T-cell (primary cell): ENCODE measurements at regions not wholly inside any gene's neighbourhood (a gene's known extent, or its start where the extent isn't known, plus 50 kb on each side); places are given as distances from the start of the nearest gene placed in this dataset.

Source experiments
- ATAC-seq, 4 experiments: fragments of 200-7000 bp in 3 of 4; fragments of 150-1000 bp in 1 of 4; cut with Tn5 transposase; replicated peaks in 1 of 4; 1 replicate in 3 of 4; 2 replicates in 1 of 4; pipeline ENCODE4 v1.10.0; 2021; ENCODE audit warnings: moderate library complexity in 3 of 4, mild to moderate bottlenecking in 2 of 4, moderate number of reproducible peaks in 1 of 4
- CTCF ChIA-PET, 2 donors: fragments of 300-600 bp; sonication (Branson Sonifier 250); formaldehyde crosslinking; loops; one replicate each; lab custom pipeline; 2022; ENCODE audit warnings: antibody characterized with exemption in 2 of 2; lab: Charles Lee
- POLR2A ChIA-PET, 2 donors: fragments of 300-600 bp; sonication (Branson Sonifier 250); formaldehyde crosslinking; loops; one replicate each; lab custom pipeline; 2022; ENCODE audit warnings: antibody characterized with exemption in 2 of 2; lab: Charles Lee
- DNase-seq, 35 experiments: peaks; one replicate each; pipeline versions ENCODE4 v3.0.0 to v3.0.0-alpha.2; 2013 to 2023
- H3K27ac ChIP-seq: one replicate; pipeline ENCODE4 v1.5.1; 2013; ENCODE audit warnings: low read length
- H3K27me3 ChIP-seq, 2 experiments: replicated peaks in 1 of 2; 1 replicate in 1 of 2; 2 replicates in 1 of 2; pipeline versions ENCODE4 v1.6.1 to v1.7.0; 2013; ENCODE audit warnings: low read length in 1 of 2, mixed read lengths in 1 of 2; ENCODE audit not compliant: control insufficient read depth in 2 of 2, insufficient read depth in 2 of 2; ENCODE audit errors: extremely low read depth in 1 of 2
- H3K36me3 ChIP-seq, 2 donors: 1 replicate in 1 of 2; 2 replicates in 1 of 2; pipeline versions ENCODE4 v1.6.1 to v1.7.0; 2013; ENCODE audit warnings: low read length in 1 of 2; ENCODE audit not compliant: control insufficient read depth in 2 of 2, insufficient read depth in 1 of 2; ENCODE audit errors: extremely low read depth in 1 of 2
- H3K4me1 ChIP-seq, 2 experiments: 1 replicate in 1 of 2; 2 replicates in 1 of 2; pipeline versions ENCODE4 v1.6.1 to v1.7.0; 2013; ENCODE audit warnings: low read length in 2 of 2, mixed read lengths in 1 of 2; ENCODE audit not compliant: insufficient read depth in 2 of 2, control insufficient read depth in 1 of 2; ENCODE audit errors: extremely low read depth in 1 of 2
- H3K4me3 ChIP-seq, 2 donors: 1 replicate in 1 of 2; 2 replicates in 1 of 2; pipeline versions ENCODE4 v1.5.1 to v1.7.0; 2013; ENCODE audit warnings: mild to moderate bottlenecking in 2 of 2, low read length in 1 of 2, moderate library complexity in 1 of 2; ENCODE audit not compliant: control insufficient read depth in 1 of 2; ENCODE audit errors: extremely low read depth in 1 of 2
- H3K9me3 ChIP-seq: 2 replicates; pipeline ENCODE4 v1.7.0; 2013
- H3K27ac Mint-ChIP-seq, 2 donors: one replicate each; pipeline ENCODE4 v1.8.0; 2020 to 2021; ENCODE audit warnings: mild to moderate bottlenecking in 2 of 2, mixed read lengths in 2 of 2
- H3K27me3 Mint-ChIP-seq, 2 donors: one replicate each; pipeline ENCODE4 v1.8.0; 2021 to 2022; ENCODE audit warnings: mixed read lengths in 2 of 2
- H3K36me3 Mint-ChIP-seq: one replicate; pipeline ENCODE4 v1.8.0; 2021; ENCODE audit warnings: mixed read lengths
- H3K4me1 Mint-ChIP-seq, 3 donors: one replicate each; pipeline ENCODE4 v1.8.0; 2020 to 2022; ENCODE audit warnings: mixed read lengths in 3 of 3, mild to moderate bottlenecking in 1 of 3
- H3K4me3 Mint-ChIP-seq, 3 donors: one replicate each; pipeline ENCODE4 v1.8.0; 2020 to 2022; ENCODE audit warnings: mild to moderate bottlenecking in 3 of 3, mixed read lengths in 3 of 3, moderate library complexity in 3 of 3
- H3K9me3 Mint-ChIP-seq, 3 donors: one replicate each; pipeline ENCODE4 v1.8.0; 2020 to 2022; ENCODE audit warnings: mixed read lengths in 3 of 3
- WGBS: methylation state at CpG from one replicate; pipeline ENCODE4 v1.1.5; 2013; ENCODE audit warnings: missing lambda C conversion rate; ENCODE audit not compliant: insufficient coverage; 5-methylcytosine and 5-hydroxymethylcytosine counted together

GRCh38 chr2:226329180-226329579 lies 470.4 kb downstream of the IRS1 start:
- ChIA-PET CTCF (no interaction called here), POLR2A (no interaction called here)
- Histone ChIP-seq H3K27me3 (no peaks in the 10 kb centered on the region), H3K4me3 (no peak overlapping the region), H3K9me3 (no peaks in the 10 kb centered on the region), H3K27ac (no peak overlapping the region), H3K36me3 (no peaks in the 10 kb centered on the region), H3K4me1 (no peaks in the 10 kb centered on the region)
- Mint-ChIP-seq H3K27ac (no peak overlapping the region), H3K36me3 (no peaks in the 10 kb centered on the region), H3K4me1 (no peaks in the 10 kb centered on the region), H3K9me3 (no peaks in the 10 kb centered on the region), H3K4me3 (no peak overlapping the region), H3K27me3 (peaks cover 0 to 3% of the 10 kb centered on the region in 2 donors)
- DNase-seq, result no peak
- no peak for ATAC-seq
- WGBS, result 87% methylated on average over 3 of the region's 4 CpGs

- no peak for ATAC-seq
- ChIA-PET CTCF (no interaction called here), POLR2A (no interaction called here)
- Histone ChIP-seq H3K27ac (no peak overlapping the region), H3K9me3 (no peaks in the 10 kb centered on the region), H3K4me1 (no peaks in the 10 kb centered on the region), H3K36me3 (no peaks in the 10 kb centered on the region), H3K27me3 (no peaks in the 10 kb centered on the region), H3K4me3 (no peak overlapping the region)
- Mint-ChIP-seq H3K27me3 (peaks cover 3% of the 10 kb centered on the region in 2 donors), H3K9me3 (no peaks in the 10 kb centered on the region), H3K36me3 (no peaks in the 10 kb centered on the region), H3K27ac (no peak overlapping the region), H3K4me3 (no peak overlapping the region), H3K4me1 (no peaks in the 10 kb centered on the region)
- WGBS, result no CpG with 5 or more reads among the region's 4 CpGs
- no peak for DNase-seq
These were observed 471.8 kb downstream of the IRS1 start for GRCh38 chr2:226327830-226328229.

DNA sequence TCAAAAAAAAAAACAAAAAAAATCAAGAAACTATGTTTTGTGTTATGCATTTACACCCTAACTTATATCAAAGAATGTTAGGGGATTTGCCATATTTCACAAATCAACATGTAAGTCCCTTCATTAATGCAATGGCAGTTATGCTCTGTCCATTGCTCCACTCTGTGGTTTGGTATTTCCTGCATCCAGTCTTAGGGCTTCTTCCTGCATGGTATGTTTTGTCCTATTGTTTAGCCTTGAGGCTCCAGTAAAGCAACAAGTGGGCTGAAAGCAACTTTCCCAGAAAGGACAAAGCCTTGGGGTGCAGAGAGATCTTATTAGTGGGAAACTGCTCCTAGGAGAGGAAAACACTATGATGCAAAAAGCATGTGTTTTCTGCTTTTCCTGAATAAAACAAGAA lies 474.1 kb downstream of the IRS1 start:
- H3K4me3 ChIP-seq, result no peak overlapping the region
- ChIA-PET POLR2A (no interaction called here), CTCF (no interaction called here)
- H3K27me3 ChIP-seq, result peaks cover 0 to 2% of the 10 kb centered on the region in 2 experiments
- Mint-ChIP-seq H3K4me1 (no peaks in the 10 kb centered on the region), H3K36me3 (no peaks in the 10 kb centered on the region), H3K27ac (no peak overlapping the region), H3K27me3 (peaks cover 3 to 8% of the 10 kb centered on the region in 2 donors), H3K9me3 (no peaks in the 10 kb centered on the region), H3K4me3 (no peak overlapping the region)
- H3K36me3 ChIP-seq, result no peaks in the 10 kb centered on the region
- no peak overlapping the region for H3K27ac ChIP-seq
- DNase-seq, result no peak
- no peaks in the 10 kb centered on the region for H3K9me3 ChIP-seq
- no peak for ATAC-seq
- H3K4me1 ChIP-seq, result no peaks in the 10 kb centered on the region

- POLR2A ChIA-PET, result no interaction called here
- 93% methylated on average over 5 of the region's 6 CpGs for WGBS
- no peaks in the 10 kb centered on the region for H3K4me1 Mint-ChIP-seq
- no peaks in the 10 kb centered on the region for H3K9me3 Mint-ChIP-seq
- peaks cover 6 to 24% of the 10 kb centered on the region in 2 donors for H3K27me3 Mint-ChIP-seq
- Histone ChIP-seq H3K27me3 (peaks cover 0 to 2% of the 10 kb centered on the region in 2 experiments), H3K4me1 (no peaks in the 10 kb centered on the region), H3K9me3 (no peaks in the 10 kb centered on the region), H3K27ac (no peak overlapping the region), H3K4me3 (no peak overlapping the region), H3K36me3 (no peaks in the 10 kb centered on the region)
- CTCF ChIA-PET, result no interaction called here
- no peak for DNase-seq
- no peak overlapping the region for H3K27ac Mint-ChIP-seq
- H3K4me3 Mint-ChIP-seq, result no peak overlapping the region
- no peak for ATAC-seq
- H3K36me3 Mint-ChIP-seq, result no peaks in the 10 kb centered on the region
These were observed 479.3 kb downstream of the IRS1 start for GRCh38 chr2:226320076-226320948.

GRCh38 chr2:226317970-226318369 lies 481.6 kb downstream of the IRS1 start:
- Histone ChIP-seq H3K36me3 (no peaks in the 10 kb centered on the region), H3K4me1 (no peaks in the 10 kb centered on the region), H3K27me3 (peaks cover 0 to 2% of the 10 kb centered on the region in 2 experiments), H3K27ac (no peak overlapping the region), H3K4me3 (no peak overlapping the region), H3K9me3 (no peaks in the 10 kb centered on the region)
- H3K4me3 Mint-ChIP-seq, result no peak overlapping the region
- ChIA-PET CTCF (no interaction called here), POLR2A (no interaction called here)
- ATAC-seq (no peak), DNase-seq (no peak)
- H3K27ac Mint-ChIP-seq, result no peak overlapping the region
- no peaks in the 10 kb centered on the region for H3K4me1 Mint-ChIP-seq
- H3K36me3 Mint-ChIP-seq, result no peaks in the 10 kb centered on the region
- whole genome bisulfite sequencing, result 100% methylated on average over 1 of the region's 2 CpGs
- H3K27me3 Mint-ChIP-seq, result peaks cover 4 to 22% of the 10 kb centered on the region in 2 donors
- H3K9me3 Mint-ChIP-seq, result no peaks in the 10 kb centered on the region

DNA sequence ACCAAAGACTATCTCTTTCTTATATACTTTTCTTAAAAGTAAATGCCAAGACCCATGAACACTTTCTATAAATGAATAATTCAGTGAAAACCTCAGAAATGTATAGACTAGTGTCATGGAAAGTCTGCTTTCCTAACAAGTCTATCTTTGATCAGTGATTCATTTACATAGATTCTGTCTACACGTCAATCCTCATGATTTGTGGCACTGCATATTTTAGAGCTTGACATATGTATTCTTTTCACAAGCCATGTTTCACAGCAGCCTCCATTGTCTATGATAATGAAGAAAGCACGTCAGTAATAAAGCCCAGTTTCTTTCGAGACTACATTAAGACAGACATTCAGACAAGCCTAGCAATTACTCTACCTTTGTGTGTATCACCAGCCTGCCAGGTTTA lies 486.6 kb downstream of the IRS1 start:
- POLR2A ChIA-PET, result no interaction called here

More for the DNA sequence above, 486.6 kb downstream of the IRS1 start:
- Histone ChIP-seq H3K27me3 (no peaks in the 10 kb centered on the region), H3K4me3 (no peak overlapping the region), H3K4me1 (no peaks in the 10 kb centered on the region), H3K27ac (no peak overlapping the region), H3K36me3 (no peaks in the 10 kb centered on the region), H3K9me3 (no peaks in the 10 kb centered on the region)
- H3K9me3 Mint-ChIP-seq, result no peaks in the 10 kb centered on the region
- WGBS, result no CpG with 5 or more reads among the region's 3 CpGs
- H3K4me1 Mint-ChIP-seq, result no peaks in the 10 kb centered on the region
- no peak overlapping the region for H3K27ac Mint-ChIP-seq
- no peak overlapping the region for H3K4me3 Mint-ChIP-seq
- ATAC-seq, result no peak
- CTCF ChIA-PET, result no interaction called here
- H3K27me3 Mint-ChIP-seq, result peaks cover 8 to 19% of the 10 kb centered on the region in 2 donors
- DNase-seq, result no peak
- no peaks in the 10 kb centered on the region for H3K36me3 Mint-ChIP-seq
